Endothelial cell of umbilical vein (primary cell): ENCODE measurements at regions not wholly inside any gene's neighbourhood (a gene's known extent, or its start where the extent isn't known, plus 50 kb on each side); places are given as distances from the start of the nearest gene placed in this dataset.

Experiments used
- BruUV-seq: library from RNA; stranded (reverse); fragments of 400-500 nt; replicated peaks from 2 replicates; lab custom pipeline; 2021; lab: Mats Ljungman, UMichigan
- CTCF ChIA-PET: fragments of 300-600, 350-600 bp; sonication (Branson Sonifier 250); formaldehyde crosslinking; loops from one replicate; lab custom pipeline; 2021; ENCODE audit warnings: antibody characterized with exemption, inconsistent platforms; lab: Charles Lee
- POLR2A ChIA-PET: fragments of 300-600, 350-600 bp; sonication (Branson Sonifier 250); formaldehyde crosslinking; loops from one replicate; lab custom pipeline; 2021; ENCODE audit warnings: antibody characterized with exemption, inconsistent platforms; lab: Charles Lee
- DNase-seq: peaks from one replicate; pipeline ENCODE4 v3.0.0-alpha.2; 2011; ENCODE audit warnings: low read depth, low spot score
- FAIRE-seq: peaks from 2 replicates; lab custom pipeline; 2011; peaks lifted over from hg19 to GRCh38; lab: Jason Lieb, UNC
- H2AFZ ChIP-seq: 2 replicates; pipeline ENCODE4 v1.6.0; 2012; ENCODE audit warnings: low read depth, low read length, control low read depth, inconsistent platforms
- H3K27ac ChIP-seq: 2 replicates; pipeline ENCODE4 v1.5.1; 2011; ENCODE audit warnings: low read depth, mild to moderate bottlenecking, control low read depth, low read length, moderate library complexity; ENCODE audit not compliant: insufficient read depth
- H3K27me3 ChIP-seq, 2 experiments: 2 replicates each; pipeline versions ENCODE4 v1.6.0 to v1.6.1; 2011; ENCODE audit warnings: low read length in 2 of 2, mixed read lengths in 1 of 2; ENCODE audit not compliant: control insufficient read depth in 2 of 2, insufficient read depth in 2 of 2
- H3K36me3 ChIP-seq, 2 experiments: 2 replicates in 1 of 2; 3 replicates in 1 of 2; pipeline ENCODE4 v1.5.1; 2011; ENCODE audit warnings: low read length in 2 of 2, mild to moderate bottlenecking in 1 of 2, moderate library complexity in 1 of 2; ENCODE audit not compliant: control insufficient read depth in 2 of 2, insufficient read depth in 2 of 2; ENCODE audit errors: extremely low read depth in 1 of 2
- H3K4me1 ChIP-seq: 3 replicates; pipeline ENCODE4 v1.5.1; 2011; ENCODE audit warnings: mild to moderate bottlenecking, low read length; ENCODE audit not compliant: control insufficient read depth, insufficient read depth; ENCODE audit errors: extremely low read depth
- H3K4me2 ChIP-seq: 2 replicates; pipeline ENCODE4 v1.6.1; 2011; ENCODE audit warnings: low read length, control low read depth, mixed read lengths; ENCODE audit not compliant: insufficient read depth
- H3K4me3 ChIP-seq, 3 experiments: fragments of 200-600 bp in 1 of 3; sonication (generic), shearing (Covaris generic) in 1 of 3; replicated peaks in 1 of 3; 2 replicates each; pipeline ENCODE4 v1.5.1; 2011 to 2016; ENCODE audit warnings: control low read depth in 3 of 3, low read length in 3 of 3, mild to moderate bottlenecking in 2 of 3, inconsistent platforms in 1 of 3, low read depth in 1 of 3, moderate library complexity in 1 of 3; ENCODE audit not compliant: insufficient read depth in 1 of 3
- H3K79me2 ChIP-seq: 2 replicates; pipeline ENCODE4 v1.6.0; 2012; ENCODE audit warnings: low read length, inconsistent platforms; ENCODE audit not compliant: control insufficient read depth, insufficient read depth
- H3K9ac ChIP-seq: replicated peaks from 2 replicates; pipeline ENCODE3; 2011; ENCODE audit warnings: low read length, control low read depth; ENCODE audit not compliant: insufficient read depth; ENCODE audit errors: extremely low read depth
- H3K9me1 ChIP-seq: replicated peaks from 3 replicates; pipeline ENCODE4 v1.6.0; 2011; ENCODE audit warnings: mild to moderate bottlenecking, low read length; ENCODE audit not compliant: control insufficient read depth, insufficient read depth; ENCODE audit errors: extremely low read depth
- H3K9me3 ChIP-seq: replicated peaks from 2 replicates; pipeline ENCODE4 v1.5.1; 2012; ENCODE audit warnings: low read length, inconsistent platforms; ENCODE audit not compliant: control insufficient read depth, insufficient read depth
- H4K20me1 ChIP-seq: replicated peaks from 2 replicates; pipeline ENCODE3; 2011; ENCODE audit warnings: mild to moderate bottlenecking, low read length; ENCODE audit not compliant: control insufficient read depth, insufficient read depth; ENCODE audit errors: extremely low read depth
- CTCF ChIP-seq, 2 donors: IDR thresholded peaks; 1 replicate in 1 of 2; 2 replicates in 1 of 2; pipeline ENCODE4 v1.5.1; 2011; ENCODE audit warnings: low read length in 2 of 2, mild to moderate bottlenecking in 2 of 2, moderate library complexity in 2 of 2, control low read depth in 1 of 2, inconsistent platforms in 1 of 2, low read depth in 1 of 2; ENCODE audit not compliant: insufficient read depth in 1 of 2; ENCODE audit errors: extremely low read depth in 1 of 2
- EZH2 ChIP-seq: IDR thresholded peaks from 2 replicates; pipeline ENCODE4 v1.6.1; 2012; ENCODE audit warnings: borderline replicate concordance, low read depth, mild to moderate bottlenecking, moderate library complexity, low read length, inconsistent platforms; ENCODE audit not compliant: severe bottlenecking
- FOS ChIP-seq: IDR thresholded peaks from 2 replicates; pipeline ENCODE4 v1.6.1; 2011; ENCODE audit warnings: mild to moderate bottlenecking, low read length, moderate library complexity, borderline replicate concordance; ENCODE audit not compliant: insufficient read depth
- GATA2 ChIP-seq: IDR thresholded peaks from 2 replicates; pipeline ENCODE4 v1.7.0; 2011; ENCODE audit warnings: low read depth, mild to moderate bottlenecking, moderate library complexity, mixed read lengths, low read length; ENCODE audit not compliant: insufficient read length, insufficient read depth
- JUN ChIP-seq: IDR thresholded peaks from 2 replicates; pipeline ENCODE4 v1.6.1; 2011; ENCODE audit warnings: borderline replicate concordance, low read depth; ENCODE audit not compliant: insufficient read length, insufficient read depth
- MAX ChIP-seq: IDR thresholded peaks from 2 replicates; pipeline ENCODE4 v1.6.1; 2011; ENCODE audit not compliant: insufficient read depth, insufficient read length
- MYC ChIP-seq: IDR thresholded peaks from one replicate; pipeline ENCODE4 v1.6.1; 2011; ENCODE audit warnings: mild to moderate bottlenecking, low read depth, low read length
- POLR2A ChIP-seq: IDR thresholded peaks from 2 replicates; pipeline ENCODE4 v1.6.1; 2012; ENCODE audit warnings: low read depth, mild to moderate bottlenecking, control low read depth, low read length
- POLR2AphosphoS5 ChIP-seq: IDR thresholded peaks from 2 replicates; pipeline ENCODE4 v1.6.1; 2012; ENCODE audit warnings: low read depth, mild to moderate bottlenecking, control low read depth, low read length, moderate library complexity; ENCODE audit not compliant: insufficient read depth
- dilution Hi-C: fragments of 300-500 bp; cut with MboI; formaldehyde crosslinking; loops from one replicate; pipeline ENCODE4 v1.15.0; 2019; ENCODE audit warnings: low sequenced_read_pairs; ENCODE audit not compliant: extremely low pct_ligation_motif_present
- intact Hi-C: fragments of 100-400 bp; cut with micrococcal nuclease; formaldehyde crosslinking; loops from one replicate; pipeline ENCODE4 v1.10.0; 2022

- H3K27ac ChIP-seq = no peak overlapping the region
- ChIA-PET POLR2A (no interaction called here), CTCF (no interaction called here)
- no peaks in the 10 kb centered on the region for H4K20me1 ChIP-seq
- no peaks in the 10 kb centered on the region for H3K27me3 ChIP-seq
- no peaks in the 10 kb centered on the region for H3K9me1 ChIP-seq
- DNase-seq (no peak), FAIRE-seq (no peak)
- TF ChIP-seq POLR2A = no peak
- no peak for TF ChIP-seq POLR2AphosphoS5
- no peak for TF ChIP-seq MYC
- no peak for TF ChIP-seq FOS
- TF ChIP-seq JUN = no peak
- H3K9me3 ChIP-seq = peaks cover 5% of the 10 kb centered on the region
- no peak overlapping the region for H3K9ac ChIP-seq
- no peak overlapping the region for H3K4me2 ChIP-seq
- BruUV-seq = no TSS peak
- no peaks in the 10 kb centered on the region for H3K36me3 ChIP-seq
- dilution Hi-C loops (no loop called here), intact Hi-C loops (no loop called here)
- H3K79me2 ChIP-seq = no peaks in the 10 kb centered on the region
- H2AFZ ChIP-seq = no peak overlapping the region
- no peak overlapping the region for H3K4me3 ChIP-seq
- H3K4me1 ChIP-seq = no peaks in the 10 kb centered on the region
These were observed 196.9 kb upstream of the SLC24A3 start for GRCh38 chr20:19015351-19016139.

GRCh38 chr20:19016140-19016497 is 196.3 kb upstream of the SLC24A3 start:
- CTCF ChIA-PET = no interaction called here
- POLR2A ChIA-PET = no interaction called here
- Histone ChIP-seq H3K36me3 (no peaks in the 10 kb centered on the region), H3K9me3 (peaks cover 5% of the 10 kb centered on the region), H3K27me3 (no peaks in the 10 kb centered on the region), H3K9me1 (no peaks in the 10 kb centered on the region), H2AFZ (no peak overlapping the region), H3K4me3 (no peak overlapping the region), H3K4me2 (no peak overlapping the region), H3K9ac (no peak overlapping the region), H3K79me2 (no peaks in the 10 kb centered on the region), H4K20me1 (no peaks in the 10 kb centered on the region), H3K27ac (no peak overlapping the region), H3K4me1 (no peaks in the 10 kb centered on the region)
- FAIRE-seq (no peak), DNase-seq (no peak)
- TF ChIP-seq FOS = no peak
- TF ChIP-seq MAX = no peak
- no peak for TF ChIP-seq JUN
- no peak for TF ChIP-seq EZH2
- TF ChIP-seq GATA2 = no peak
- no peak for TF ChIP-seq POLR2AphosphoS5
- no peak for TF ChIP-seq POLR2A
- no peak for TF ChIP-seq MYC
- TF ChIP-seq CTCF (IDR thresholded peaks at IDR 0.05; ENCODE audit: extremely low read depth in 1 of 2, insufficient read depth in 1 of 2, low read depth in 1 of 2, low read length in 2 of 2) = no peak
- BruUV-seq = no TSS peak
- dilution Hi-C loops (no loop called here), intact Hi-C loops (no loop called here)
